ENCODE measurements at regions not wholly inside any gene's neighbourhood (a gene's known extent, or its start where the extent isn't known, plus 50 kb on each side); places are given as distances from the start of the nearest gene placed in this dataset.
"Not testable (repeated sequence)": the region's sequence is repeated elsewhere in the genome, so short reads cannot be mapped to it uniquely, and the experiment has no call there.

DNA sequence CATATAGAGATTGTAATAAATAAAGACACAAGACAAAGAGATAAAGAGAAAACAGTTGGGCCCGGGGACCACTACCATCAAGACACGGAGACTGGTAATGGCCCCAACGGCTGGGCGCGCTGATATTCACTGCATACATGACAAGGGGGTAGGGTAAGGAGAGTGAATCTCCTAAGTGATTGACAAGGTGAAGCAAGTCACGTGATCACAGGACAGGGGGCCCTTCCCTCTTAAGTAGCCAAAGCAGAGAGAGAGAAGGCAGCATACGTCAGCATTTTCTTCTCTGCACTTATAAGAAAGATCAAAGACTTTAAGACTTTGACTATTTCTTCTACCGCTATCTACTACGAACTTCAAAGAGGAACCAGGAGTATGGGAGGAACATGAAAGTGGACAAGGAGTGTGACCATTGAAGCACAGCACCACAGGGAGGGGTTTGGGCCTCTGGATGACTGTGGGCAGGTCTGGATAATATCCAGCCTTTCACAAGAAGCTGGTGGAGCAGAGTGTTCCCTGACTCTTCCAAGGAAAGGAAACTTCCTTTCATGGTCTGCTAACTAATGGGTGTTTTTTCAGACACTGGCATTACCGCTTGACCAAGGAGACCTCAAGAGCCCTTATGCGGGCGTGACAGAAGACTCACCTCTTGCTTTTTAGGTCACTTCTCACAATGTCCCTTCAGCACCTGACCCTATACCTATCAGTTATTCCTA is 75.6 kb downstream of the MRPL39 start:
- DNase-seq (ENCODE audit: low read depth in 3 of 3), result not testable (repeated sequence)

DNA sequence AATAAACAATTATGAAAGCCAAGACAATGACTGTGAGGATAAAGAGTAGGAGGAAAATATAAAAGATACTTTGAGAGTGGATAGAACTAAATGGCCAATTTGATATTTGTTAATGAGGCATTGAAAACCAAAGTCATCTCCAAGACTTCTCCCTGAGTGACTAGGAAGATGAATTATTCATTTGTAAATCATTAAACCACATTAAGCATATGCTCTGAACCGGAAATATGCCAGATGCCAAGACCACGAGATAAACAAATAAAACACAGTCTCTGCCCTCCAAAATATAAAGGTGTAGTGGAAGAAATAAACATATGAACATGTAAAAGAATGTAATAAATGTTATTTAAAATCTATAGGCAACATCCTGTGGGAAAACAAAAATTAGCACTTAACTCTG is 78.8 kb downstream of the MRPL39 start:
- no peak for DNase-seq (ENCODE audit: low read depth in 3 of 3)

DNA sequence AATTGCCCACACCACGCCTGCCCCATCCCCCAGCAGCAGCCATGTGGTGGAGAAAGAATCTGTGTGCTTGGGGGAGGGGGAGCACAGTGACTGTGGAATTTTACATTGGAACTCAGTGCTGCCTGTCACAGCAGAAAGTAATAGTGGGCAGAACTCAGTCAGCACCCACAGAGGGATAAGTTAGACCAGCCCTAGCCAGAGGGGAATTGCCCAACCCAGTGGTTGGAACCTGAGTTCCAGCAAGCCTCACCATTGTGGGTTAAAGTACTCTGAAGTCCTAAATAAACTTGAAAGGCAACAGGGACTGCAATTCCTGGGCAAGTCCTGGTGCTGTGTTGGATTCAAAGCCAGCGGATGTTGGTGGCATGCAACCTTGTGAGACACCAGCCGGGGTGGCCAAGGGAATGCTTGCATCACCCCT is 88.8 kb downstream of the MRPL39 start:
- DNase-seq (ENCODE audit: low read depth in 3 of 3), result no peak

DNA sequence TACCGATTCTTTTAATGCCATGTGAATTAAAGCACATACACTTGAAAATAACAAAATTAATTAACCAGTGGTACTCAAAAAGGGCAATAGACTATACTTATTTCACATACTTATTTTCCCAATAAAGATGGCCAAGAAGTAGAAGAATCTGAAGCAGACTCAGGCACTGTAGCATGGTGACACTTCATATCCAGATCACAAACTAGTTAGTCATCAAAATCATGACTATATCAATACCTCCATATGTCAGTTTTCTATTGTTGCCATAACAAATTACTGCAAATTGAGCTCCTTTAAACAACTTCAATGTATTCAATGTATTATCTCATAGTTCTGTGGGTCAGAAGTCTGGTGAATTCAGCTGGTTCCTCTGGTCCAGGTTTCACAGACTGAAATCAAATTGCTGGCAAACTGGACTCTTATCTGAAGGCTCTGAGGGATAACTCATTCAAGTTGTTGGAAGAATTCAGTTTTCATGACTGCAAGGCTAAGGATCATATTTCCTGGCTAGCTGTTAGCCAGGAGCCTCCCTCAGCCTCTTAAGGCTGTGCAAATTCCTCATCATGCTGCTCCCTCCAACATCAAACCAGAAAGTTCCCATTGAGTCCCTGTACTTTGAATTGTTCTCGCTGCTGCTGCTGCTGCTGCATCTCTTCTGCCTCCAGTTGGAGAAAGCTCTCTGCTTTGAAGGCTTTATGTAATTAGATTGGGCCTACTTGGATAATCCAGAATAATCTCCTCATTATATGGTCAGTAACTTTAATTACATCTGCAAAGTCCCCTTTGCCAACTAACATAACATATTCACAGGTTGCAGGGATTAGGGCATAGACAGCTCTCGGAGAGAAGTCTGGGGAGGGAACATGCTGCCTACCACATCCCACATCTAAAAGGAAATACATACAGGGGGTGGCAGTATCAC is 91.5 kb downstream of the MRPL39 start:
- DNase-seq (ENCODE audit: low read depth in 3 of 3), result no peak

DNA sequence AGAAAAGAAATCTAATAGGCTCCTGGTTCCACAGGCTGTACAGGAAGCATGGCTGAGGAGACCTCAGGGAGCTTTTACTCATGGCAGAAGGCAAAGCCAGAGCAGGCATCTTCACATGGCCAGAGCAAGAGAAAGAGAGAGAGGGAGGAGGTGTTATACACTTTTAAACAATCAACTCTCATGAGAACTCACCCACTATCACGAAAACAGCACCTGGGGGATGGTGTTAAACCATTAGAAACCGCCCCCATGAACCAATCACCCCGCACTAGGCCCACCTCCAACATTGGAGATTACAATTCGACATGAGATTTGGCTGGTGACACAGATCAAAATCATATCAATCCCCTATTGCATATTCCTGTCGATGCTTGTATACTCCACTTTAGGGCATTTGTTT is 93.5 kb downstream of the MRPL39 start:
- no peak for DNase-seq (ENCODE audit: low read depth in 3 of 3)

DNA sequence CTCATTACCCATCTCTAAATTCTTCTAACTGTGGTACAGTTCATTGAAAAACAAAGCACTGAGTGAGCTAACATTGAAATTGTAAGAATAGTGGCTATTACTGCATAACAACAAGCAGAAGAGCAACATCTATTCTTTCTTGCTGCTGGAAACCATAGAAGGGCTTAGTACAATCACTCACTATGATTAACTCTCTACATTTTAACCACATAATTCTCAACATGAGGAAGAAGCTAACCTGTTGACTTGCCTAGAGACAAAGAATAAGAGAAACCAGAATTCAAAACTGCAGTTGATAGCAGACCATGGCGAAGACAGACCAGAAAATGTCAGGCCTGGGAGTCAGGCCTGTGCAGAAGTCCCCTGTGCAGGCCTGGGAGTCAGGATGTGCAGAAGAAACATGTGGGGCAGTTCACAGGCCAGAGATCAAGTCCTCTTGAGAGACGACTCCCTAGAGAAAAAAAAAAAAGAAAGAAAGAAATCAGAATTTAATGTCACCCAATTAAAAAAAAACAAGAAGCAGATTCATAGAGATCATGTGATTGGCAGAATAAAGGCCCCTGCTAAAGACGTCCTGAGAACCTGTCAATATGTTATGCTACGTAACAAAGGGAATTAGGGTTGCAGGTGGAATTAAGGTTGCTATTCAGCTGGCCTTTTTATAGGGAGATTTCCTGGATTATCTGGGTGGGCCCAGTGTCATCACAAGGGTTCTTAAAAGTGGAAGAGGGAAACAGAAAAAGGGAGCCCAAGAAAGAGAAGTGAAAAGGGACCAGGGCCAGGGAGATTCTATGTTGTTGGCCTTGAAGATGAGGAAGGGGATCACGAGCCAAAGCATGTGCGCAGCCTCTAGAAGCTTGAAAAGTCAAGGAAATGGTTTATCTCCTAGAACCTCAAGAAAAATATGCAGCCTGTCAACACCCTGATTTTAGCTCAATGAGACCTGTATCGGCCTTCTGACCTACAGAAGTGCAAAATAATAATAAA is 94.9 kb downstream of the MRPL39 start:
- no peak for DNase-seq (ENCODE audit: low read depth in 3 of 3)

DNA sequence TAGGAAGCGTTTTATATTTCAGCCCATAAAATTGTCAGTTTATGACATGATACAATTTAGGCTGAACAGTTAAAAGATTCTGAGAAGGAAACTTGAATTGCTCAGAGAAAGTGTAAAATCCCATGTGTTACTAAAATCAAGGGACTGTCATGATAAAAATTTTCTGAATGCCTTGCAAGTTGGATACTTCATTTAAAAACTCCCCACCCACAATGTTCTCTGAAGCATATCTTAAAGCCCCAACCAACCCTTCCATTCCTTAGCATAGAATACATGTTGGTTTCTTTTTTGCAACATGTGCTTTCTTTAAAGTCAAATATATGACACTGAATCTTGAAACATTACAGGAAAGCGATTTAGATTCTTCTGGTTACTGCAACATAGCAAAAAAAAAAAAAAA is 97.4 kb downstream of the MRPL39 start:
- no peak for DNase-seq (ENCODE audit: low read depth in 3 of 3)

DNA sequence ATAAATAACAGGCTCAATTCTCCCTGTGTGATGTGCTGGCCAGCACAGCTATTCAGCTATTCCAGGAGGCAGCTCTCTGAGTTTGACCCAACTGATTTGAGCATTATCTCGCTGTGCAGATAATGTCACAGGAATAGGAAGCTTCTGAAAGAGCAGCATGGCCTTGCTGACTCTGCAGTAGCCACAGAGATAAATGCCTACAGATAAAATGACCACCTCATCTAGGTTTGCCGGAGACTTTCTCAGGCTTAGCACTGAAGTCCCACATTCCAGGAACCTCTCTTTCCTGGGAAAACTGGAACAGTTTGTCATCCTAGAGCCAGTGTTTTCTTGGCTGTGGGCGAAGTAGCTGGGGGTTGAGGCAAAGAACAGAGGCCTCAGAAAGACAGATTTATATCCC is 98.9 kb downstream of the MRPL39 start:
- DNase-seq (ENCODE audit: low read depth in 3 of 3), result no peak

DNA sequence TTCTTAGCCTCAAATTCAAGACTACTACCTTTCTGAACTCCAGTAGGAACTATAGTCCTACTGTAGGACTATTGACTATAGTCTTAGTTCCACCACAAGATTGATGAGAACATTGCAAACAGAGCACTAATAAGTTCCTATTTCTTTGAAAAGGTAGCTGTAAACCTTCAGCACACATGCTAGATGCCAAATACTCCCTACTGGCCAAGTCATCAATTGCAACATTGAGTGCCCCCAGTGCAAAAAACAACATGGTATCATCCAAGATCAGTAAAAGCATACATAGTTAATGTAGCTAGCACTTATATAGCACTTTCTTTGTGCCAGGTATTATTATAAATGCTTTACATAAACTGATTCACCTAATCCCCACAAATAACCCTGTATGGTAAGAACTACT is 99.8 kb downstream of the MRPL39 start:
- DNase-seq (ENCODE audit: low read depth in 3 of 3), result no peak

DNA sequence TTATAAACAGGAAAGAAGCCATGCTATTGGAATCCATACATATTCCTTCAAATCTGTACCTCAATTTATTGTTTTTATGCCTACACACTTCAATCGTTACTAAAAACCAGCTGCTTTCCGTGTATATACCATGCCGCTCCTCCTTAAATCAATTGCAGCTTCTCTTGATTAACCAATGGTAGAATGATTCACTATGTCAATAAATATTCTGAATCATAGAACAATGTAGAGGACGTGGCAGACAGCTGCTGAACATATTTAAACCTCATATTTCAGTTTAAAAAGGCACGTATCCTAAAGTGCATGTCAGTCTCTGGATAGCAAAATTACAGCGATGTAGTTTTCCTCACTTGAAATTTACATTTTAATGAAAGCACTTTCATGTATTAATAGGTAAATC is 100.4 kb downstream of the MRPL39 start:
- no peak for DNase-seq (ENCODE audit: low read depth in 3 of 3)

DNA sequence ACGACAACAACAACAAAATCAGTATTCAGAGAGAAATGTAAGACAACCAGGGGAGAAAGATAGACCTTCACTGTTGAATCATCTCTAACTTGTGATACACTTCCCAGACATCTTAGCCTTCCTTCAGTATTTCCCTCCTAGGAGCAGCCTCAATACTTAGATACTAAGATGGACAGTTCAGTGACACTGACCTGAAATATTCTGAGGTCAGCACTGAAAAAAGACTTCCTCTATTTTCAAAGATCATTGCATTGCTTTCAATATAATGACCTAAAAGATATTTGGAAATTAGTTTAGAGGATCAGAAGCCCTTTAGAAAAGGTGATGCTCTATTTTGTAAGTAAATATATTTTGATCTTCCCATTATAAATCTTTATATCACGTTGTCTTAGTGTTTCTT is 101.0 kb downstream of the MRPL39 start:
- DNase-seq (ENCODE audit: low read depth in 3 of 3), result no peak

DNA sequence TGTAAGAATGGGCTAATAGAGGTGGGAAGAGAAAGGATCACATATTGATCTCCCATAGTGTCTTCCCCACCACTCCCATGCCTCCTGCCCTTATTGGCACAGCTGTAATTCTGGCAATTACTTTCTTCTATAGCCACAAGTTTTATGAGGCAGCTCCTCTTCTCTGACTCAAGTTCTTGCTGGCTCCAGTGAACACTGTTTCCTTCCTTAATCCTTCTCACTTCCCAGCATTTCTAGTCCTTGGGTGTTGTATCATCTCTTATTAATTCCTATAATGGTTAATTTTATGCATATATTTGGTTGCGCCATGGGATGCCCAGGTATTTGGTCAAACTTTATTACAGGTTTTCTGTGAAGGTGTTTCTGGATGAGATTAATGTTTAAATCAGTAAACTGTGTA is 103.3 kb downstream of the MRPL39 start:
- DNase-seq (ENCODE audit: low read depth in 3 of 3), result no peak

DNA sequence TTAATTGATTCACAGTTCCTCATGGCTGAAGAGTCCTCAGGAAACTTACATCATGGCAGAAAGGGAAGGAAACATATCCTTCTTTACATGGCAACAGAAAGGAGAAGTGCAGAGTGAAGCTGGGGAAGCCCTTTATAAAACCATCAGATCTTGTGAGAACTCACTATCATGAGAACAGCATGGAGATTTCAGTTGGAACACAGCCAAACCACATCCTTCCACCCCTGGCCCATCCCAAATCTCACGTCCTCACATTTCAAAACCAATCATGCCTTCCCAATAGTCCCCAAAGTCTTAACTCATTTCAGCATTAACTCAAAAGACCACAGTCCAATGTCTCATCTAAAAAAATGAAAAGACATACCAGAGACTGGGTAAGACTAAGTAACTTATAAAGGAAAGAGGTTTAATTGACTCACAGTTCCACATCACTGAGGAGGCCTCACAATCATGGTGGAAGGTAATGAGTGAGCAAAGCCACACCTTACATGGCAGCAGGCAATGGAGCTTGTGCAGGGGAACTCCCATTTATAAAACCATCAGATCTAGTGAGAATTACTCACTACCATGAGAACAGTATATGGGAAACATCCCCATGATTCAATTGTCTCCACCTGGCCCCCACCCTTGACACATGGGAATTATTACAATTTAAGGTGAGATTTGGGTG is 105.2 kb downstream of the MRPL39 start:
- peak; percentile 55 to 65 (median 55) for DNase-seq (ENCODE audit: low read depth in 3 of 3)

DNA sequence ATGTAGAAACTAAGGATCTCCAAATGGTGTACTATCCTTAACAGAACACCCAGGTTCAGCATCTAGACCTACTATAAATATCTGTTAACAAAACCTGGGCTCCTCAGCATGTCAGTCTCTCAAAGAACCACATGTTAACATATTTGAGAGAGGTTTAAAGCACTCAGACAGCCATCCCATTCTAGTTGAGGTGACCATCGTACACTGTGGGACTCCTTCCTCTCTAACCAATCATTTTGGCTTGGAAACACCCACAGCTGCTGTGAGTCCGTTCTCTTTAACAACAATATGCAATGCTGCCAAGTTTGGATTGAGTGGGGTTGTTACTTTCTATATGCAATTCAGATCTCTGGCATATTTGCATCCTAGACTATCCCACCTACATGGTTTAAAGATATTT is 105.8 kb downstream of the MRPL39 start:
- no peak for DNase-seq (ENCODE audit: low read depth in 3 of 3)

DNA sequence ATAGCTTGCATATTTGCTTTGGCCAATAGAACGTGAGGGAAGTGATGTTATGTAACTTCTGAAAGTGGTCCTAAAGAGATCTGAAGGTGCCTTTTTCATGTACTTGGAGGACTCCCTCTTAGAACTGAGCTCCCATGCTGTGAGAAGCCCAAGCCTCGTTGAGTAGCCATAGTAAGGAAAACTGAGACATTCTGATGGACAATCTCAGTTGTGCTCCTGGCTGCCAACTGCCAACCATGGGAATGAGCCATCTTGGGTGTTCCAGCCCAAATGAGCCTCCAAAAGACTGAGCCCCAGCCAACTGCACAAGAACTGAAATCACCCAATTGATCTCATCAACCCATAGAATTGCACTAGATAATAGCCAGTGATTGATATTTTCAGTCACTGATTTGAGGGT is 106.7 kb downstream of the MRPL39 start:
- no peak for DNase-seq (ENCODE audit: low read depth in 3 of 3)

DNA sequence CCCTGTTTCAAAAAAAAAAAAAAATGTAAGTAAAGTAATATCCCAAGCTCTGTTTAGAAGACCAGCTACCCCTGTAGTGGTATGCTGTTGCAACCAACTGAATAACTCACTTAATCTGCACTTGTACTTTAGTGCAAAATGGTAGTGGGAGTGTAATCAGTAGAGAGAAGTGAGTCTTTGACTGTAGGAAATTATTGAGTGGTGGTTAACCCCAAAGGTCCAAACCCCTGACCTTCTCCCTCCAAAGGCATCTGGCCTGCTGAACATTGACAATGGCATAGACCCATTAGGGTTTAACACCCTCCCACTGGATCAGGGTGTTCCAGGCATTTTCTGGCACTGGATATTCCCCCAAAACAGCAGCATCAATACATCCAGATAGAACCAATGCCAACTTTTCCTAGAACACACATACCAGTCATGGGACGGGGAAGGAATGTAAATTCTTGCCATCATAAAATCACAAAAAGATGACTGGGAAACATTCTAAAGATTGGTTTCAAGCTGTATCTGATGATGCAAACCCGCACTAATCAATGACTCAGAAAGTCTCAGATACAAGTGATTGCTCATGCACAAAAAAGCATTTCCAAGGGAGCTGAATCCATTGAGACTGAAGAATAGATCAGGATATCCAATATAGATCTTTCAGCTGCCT is 110.3 kb downstream of the MRPL39 start:
- DNase-seq (ENCODE audit: low read depth in 3 of 3), result no peak

DNA sequence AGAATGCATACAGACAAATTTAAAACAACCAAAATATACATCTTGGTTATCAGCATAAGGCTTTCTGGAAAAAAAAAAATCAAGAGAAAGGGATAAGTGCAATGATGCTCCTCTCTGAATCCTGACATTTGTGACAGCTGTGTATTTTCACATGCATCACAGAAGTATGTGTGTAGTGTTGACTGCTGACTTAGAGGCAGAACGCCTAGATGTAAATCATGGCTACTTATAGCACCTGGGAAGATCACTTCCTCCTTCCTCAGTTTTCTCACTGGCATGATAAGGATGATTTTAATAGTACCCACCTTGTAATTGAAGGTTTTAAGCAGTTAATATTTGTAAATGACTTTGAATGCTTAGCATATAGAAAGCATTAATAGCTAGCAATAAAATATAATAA is 112.5 kb downstream of the MRPL39 start:
- DNase-seq (ENCODE audit: low read depth in 3 of 3), result no peak

DNA sequence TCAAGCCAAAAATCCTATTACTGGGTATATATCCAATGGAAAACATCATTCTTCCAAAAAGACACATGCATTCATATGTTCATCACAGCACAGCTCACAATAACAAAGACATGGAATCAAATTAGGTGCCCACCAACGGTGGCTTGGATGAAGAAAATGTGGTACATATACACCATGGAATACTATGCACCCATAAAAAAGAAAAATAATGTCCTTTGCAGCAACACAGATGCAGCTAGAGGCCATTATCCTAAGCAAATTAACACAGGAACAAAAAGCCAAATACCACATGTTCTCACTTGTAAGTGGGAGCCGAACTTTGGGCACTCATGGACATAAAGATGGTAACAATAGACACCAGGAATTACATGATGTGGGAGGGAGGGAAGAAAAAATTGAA is 113.6 kb downstream of the MRPL39 start:
- DNase-seq (ENCODE audit: low read depth in 3 of 3), result no peak

DNA sequence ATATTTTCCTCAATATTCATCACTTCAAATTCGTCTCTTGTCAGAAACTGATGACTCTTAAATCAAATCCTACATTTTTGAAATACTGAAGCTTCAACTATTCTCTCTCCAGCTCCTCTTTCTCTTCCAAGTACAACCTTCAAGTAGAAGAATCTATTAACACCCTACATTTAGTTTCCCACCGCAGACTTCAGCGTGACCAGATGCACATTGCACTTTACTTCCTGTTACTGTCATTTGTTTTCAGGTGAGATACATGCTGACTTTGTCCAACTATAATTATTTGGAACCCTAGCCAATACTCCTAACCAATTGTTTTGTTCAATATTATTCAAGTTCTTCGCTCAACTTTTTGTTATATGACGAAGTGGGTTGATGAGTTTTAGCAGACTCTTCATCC is 116.0 kb downstream of the MRPL39 start:
- no peak for DNase-seq (ENCODE audit: low read depth in 3 of 3)

DNA sequence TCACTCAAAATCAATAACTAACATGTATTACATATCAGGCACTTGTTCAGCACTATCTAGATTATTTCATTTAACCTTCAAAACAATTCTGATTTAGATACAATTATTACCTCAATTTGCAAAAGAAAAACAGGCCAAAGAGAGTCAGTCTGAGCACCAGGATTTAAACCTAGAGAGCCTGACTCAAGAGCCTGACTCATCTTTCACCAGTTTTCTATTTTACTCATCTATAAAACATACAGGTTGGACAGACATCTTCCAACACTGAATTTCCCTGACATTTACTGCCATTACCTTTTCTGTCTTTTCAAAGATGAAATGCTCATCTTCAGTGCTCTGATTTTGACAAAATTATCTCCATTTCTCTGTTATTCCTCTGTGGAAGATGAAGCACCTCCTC is 116.5 kb downstream of the MRPL39 start:
- DNase-seq (ENCODE audit: low read depth in 3 of 3), result no peak

DNA sequence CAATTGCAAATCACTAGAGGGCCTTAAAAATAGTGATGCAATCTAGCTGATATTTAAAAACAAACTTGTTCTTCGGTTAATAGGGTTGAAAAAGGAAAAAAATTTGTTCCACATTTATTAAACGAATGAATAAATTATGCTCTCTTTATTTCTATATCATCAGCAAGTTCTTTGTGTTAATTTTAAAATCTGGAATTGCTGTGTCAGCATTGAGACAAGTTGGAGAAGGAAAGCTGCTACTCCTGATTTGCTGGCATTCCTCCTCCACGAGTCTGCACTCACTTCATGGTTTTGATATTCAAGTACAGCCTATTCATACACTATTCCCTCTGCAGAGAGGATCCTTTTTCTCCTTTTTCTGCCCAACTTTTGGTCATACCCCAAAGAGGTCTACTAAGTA is 117.6 kb downstream of the MRPL39 start:
- no peak for DNase-seq (ENCODE audit: low read depth in 3 of 3)

Measured in stimulated activated CD4-positive, alpha-beta T cell treated with anti-CD3 and anti-CD28 coated beads, TNF-alpha, amount 100 ng/mL, for 48 hours (primary cell).